ENCODE measurements at regions not wholly inside any gene's neighbourhood (a gene's known extent, or its start where the extent isn't known, plus 50 kb on each side); places are given as distances from the start of the nearest gene placed in this dataset.

DNA sequence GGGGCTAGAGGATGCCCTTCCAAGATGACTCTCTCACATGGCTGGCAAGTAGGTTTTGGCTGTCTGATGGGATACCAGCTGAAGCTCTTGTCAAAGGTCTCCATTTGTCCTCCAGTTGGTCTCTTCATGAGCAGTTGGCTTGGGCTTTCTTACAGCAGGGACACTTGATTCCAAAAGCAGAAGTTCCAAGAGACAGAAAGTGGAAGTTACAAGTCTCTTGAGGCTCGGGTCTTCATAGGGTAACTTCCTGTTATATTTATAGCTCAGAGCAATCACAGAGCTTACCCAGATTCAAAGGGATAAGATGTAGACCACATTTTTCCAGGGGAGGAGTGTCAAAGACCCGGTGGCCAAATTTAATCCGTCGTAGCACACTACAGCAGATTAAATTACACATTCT is 440.0 kb downstream of the RFC3 start:
- no CpG with 5 or more reads among the region's 4 CpGs for WGBS, 2 donors (ENCODE audit: extremely low coverage in 2 of 2, insufficient read length in 2 of 2, insufficient replicate concordance in 1 of 2)
- Histone ChIP-seq H3K27ac (replicated peaks; ENCODE audit: low read length) (no peak overlapping the region), H4K91ac (ENCODE audit: low read depth, low read length, poor library complexity) (no peak overlapping the region)

DNA sequence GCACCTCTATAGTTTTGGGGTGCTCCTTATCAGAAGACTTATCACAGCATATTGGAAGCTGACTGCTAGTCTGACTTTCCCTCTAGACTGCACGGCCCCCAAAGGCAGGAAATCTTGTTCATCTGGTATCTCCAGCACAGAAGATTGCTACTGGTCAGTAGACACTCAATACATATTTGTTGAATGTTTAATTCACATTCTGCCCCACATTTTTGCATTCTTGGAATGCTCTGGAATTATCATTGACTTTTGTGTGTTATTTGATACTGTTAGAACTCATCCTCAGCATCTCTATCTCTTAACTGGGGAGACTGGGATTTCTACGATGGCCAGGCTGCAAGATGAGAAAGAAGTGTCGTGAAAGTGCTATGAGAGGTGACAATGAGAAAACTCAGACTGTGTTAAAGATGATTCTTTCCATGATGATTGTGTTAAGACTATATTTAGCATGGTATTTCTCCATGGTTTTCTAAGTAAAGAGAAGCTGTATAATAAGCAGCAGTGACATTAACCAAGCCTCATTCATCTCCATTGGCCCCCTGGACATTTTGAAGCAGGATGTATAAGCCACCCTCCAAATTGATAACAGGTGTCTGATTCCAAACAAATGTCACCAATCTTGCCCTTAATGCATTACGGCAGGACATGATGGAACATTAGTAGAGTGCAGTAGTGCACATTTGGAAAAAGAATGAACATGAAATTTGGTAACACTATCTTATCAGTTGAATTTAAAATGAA is 440.9 kb downstream of the RFC3 start:
- Histone ChIP-seq H4K8ac (ENCODE audit: low read depth, low read length) (no peak overlapping the region), H2AK5ac (ENCODE audit: low read depth, low read length) (no peak overlapping the region), H2BK12ac (ENCODE audit: low read length) (no peak overlapping the region), H2BK15ac (ENCODE audit: low read length) (no peak overlapping the region), H3K4me2 (ENCODE audit: insufficient read depth, low read length, poor library complexity, severe bottlenecking) (no peak overlapping the region), H3K4ac (ENCODE audit: low read length) (no peak overlapping the region), H3K9me3 (replicated peaks in 1 of 2; ENCODE audit: control insufficient read depth in 2 of 2, insufficient read depth in 1 of 2, low read depth in 1 of 2, low read length in 2 of 2) (no peaks in the 10 kb centered on the region), H3K14ac (ENCODE audit: low read length) (no peak overlapping the region), H3K9ac (ENCODE audit: low read depth, low read length, poor library complexity) (no peak overlapping the region), H4K91ac (ENCODE audit: low read depth, low read length, poor library complexity) (no peak overlapping the region), H3K4me3 (ENCODE audit: low read length in 2 of 2) (no peak overlapping the region), H2BK5ac (ENCODE audit: low read length) (no peak overlapping the region), H3K18ac (ENCODE audit: low read length) (no peak overlapping the region), H3K4me1 (ENCODE audit: control insufficient read depth in 2 of 2, insufficient read depth in 1 of 2, low read depth in 1 of 2, low read length in 2 of 2) (no peaks in the 10 kb centered on the region), H3K23ac (ENCODE audit: low read depth, low read length, poor library complexity) (no peak overlapping the region), H3K79me1 (ENCODE audit: low read depth, low read length) (no peaks in the 10 kb centered on the region), H3K27me3 (ENCODE audit: control insufficient read depth in 3 of 3, insufficient read depth in 3 of 3, low read depth in 1 of 3, low read length in 3 of 3) (no peaks in the 10 kb centered on the region), H2BK120ac (ENCODE audit: low read depth, low read length) (no peak overlapping the region), H3K36me3 (replicated peaks in 1 of 2; ENCODE audit: control insufficient read depth in 2 of 2, insufficient read depth in 2 of 2, low read length in 2 of 2) (no peaks in the 10 kb centered on the region), H2AFZ (ENCODE audit: low read length) (no peak overlapping the region), H3K27ac (replicated peaks; ENCODE audit: low read length) (no peak overlapping the region)
- no CpG with 5 or more reads among the region's 4 CpGs for WGBS, 2 donors (ENCODE audit: extremely low coverage in 2 of 2, insufficient read length in 2 of 2, insufficient replicate concordance in 1 of 2)
- no peak for DNase-seq (ENCODE audit: low spot score)

More for the DNA sequence above, 440.0 kb downstream of the RFC3 start:
- no peak overlapping the region for H2BK15ac ChIP-seq (ENCODE audit: low read length)
- no peak overlapping the region for H3K14ac ChIP-seq (ENCODE audit: low read length)
- no peak overlapping the region for H2AFZ ChIP-seq (ENCODE audit: low read length)
- no peaks in the 10 kb centered on the region for H3K79me1 ChIP-seq (ENCODE audit: low read depth, low read length)
- no peaks in the 10 kb centered on the region for H3K27me3 ChIP-seq (ENCODE audit: control insufficient read depth in 3 of 3, insufficient read depth in 3 of 3, low read depth in 1 of 3, low read length in 3 of 3)
- no peak overlapping the region for H2BK120ac ChIP-seq (ENCODE audit: low read depth, low read length)
- DNase-seq (ENCODE audit: low spot score) = no peak
- no peak overlapping the region for H3K4ac ChIP-seq (ENCODE audit: low read length)
- H3K4me3 ChIP-seq (ENCODE audit: low read length in 2 of 2) = no peak overlapping the region
- H2BK5ac ChIP-seq (ENCODE audit: low read length) = no peak overlapping the region
- no peaks in the 10 kb centered on the region for H3K9me3 ChIP-seq (replicated peaks in 1 of 2; ENCODE audit: control insufficient read depth in 2 of 2, insufficient read depth in 1 of 2, low read depth in 1 of 2, low read length in 2 of 2)
- no peak overlapping the region for H2AK5ac ChIP-seq (ENCODE audit: low read depth, low read length)
- no peaks in the 10 kb centered on the region for H3K4me1 ChIP-seq (ENCODE audit: control insufficient read depth in 2 of 2, insufficient read depth in 1 of 2, low read depth in 1 of 2, low read length in 2 of 2)
- H2BK12ac ChIP-seq (ENCODE audit: low read length) = no peak overlapping the region
- no peak overlapping the region for H3K4me2 ChIP-seq (ENCODE audit: insufficient read depth, low read length, poor library complexity, severe bottlenecking)
- no peak overlapping the region for H4K8ac ChIP-seq (ENCODE audit: low read depth, low read length)
- no peaks in the 10 kb centered on the region for H3K36me3 ChIP-seq (replicated peaks in 1 of 2; ENCODE audit: control insufficient read depth in 2 of 2, insufficient read depth in 2 of 2, low read length in 2 of 2)
- H3K18ac ChIP-seq (ENCODE audit: low read length) = no peak overlapping the region
- no peak overlapping the region for H3K23ac ChIP-seq (ENCODE audit: low read depth, low read length, poor library complexity)
- H3K9ac ChIP-seq (ENCODE audit: low read depth, low read length, poor library complexity) = no peak overlapping the region

DNA sequence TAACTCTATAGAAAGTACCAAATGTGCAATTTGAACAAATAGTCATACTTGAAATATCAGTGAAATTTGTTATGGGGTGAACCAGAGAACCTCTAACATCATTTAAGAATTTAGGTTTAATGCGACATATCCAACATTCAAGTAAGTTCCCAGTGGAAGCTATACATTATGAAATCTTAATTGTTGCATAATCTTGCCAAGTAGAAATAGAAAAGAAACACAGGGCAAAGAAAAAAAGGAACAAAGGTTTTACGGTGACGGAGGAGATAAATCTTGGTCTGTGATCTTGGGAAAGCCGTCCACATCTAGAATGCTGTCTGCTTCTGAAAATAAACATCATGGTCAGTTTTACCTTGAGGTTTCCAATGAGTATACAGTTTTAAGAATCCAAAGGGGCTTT is 445.7 kb downstream of the RFC3 start:
- Histone ChIP-seq H2BK12ac (ENCODE audit: low read length) (no peak overlapping the region), H3K27me3 (ENCODE audit: control insufficient read depth in 3 of 3, insufficient read depth in 3 of 3, low read depth in 1 of 3, low read length in 3 of 3) (no peaks in the 10 kb centered on the region), H3K9me3 (replicated peaks in 1 of 2; ENCODE audit: control insufficient read depth in 2 of 2, insufficient read depth in 1 of 2, low read depth in 1 of 2, low read length in 2 of 2) (no peaks in the 10 kb centered on the region), H3K36me3 (replicated peaks in 1 of 2; ENCODE audit: control insufficient read depth in 2 of 2, insufficient read depth in 2 of 2, low read length in 2 of 2) (no peaks in the 10 kb centered on the region), H3K14ac (ENCODE audit: low read length) (no peak overlapping the region), H3K27ac (replicated peaks; ENCODE audit: low read length) (no peak overlapping the region), H2BK5ac (ENCODE audit: low read length) (no peak overlapping the region), H3K79me1 (ENCODE audit: low read depth, low read length) (no peaks in the 10 kb centered on the region), H2AK5ac (ENCODE audit: low read depth, low read length) (no peak overlapping the region), H3K4me1 (ENCODE audit: control insufficient read depth in 2 of 2, insufficient read depth in 1 of 2, low read depth in 1 of 2, low read length in 2 of 2) (no peaks in the 10 kb centered on the region), H2BK15ac (ENCODE audit: low read length) (no peak overlapping the region), H2BK120ac (ENCODE audit: low read depth, low read length) (no peak overlapping the region), H3K23ac (ENCODE audit: low read depth, low read length, poor library complexity) (no peak overlapping the region), H3K4me2 (ENCODE audit: insufficient read depth, low read length, poor library complexity, severe bottlenecking) (no peak overlapping the region), H3K18ac (ENCODE audit: low read length) (no peak overlapping the region), H4K91ac (ENCODE audit: low read depth, low read length, poor library complexity) (no peak overlapping the region), H3K9ac (ENCODE audit: low read depth, low read length, poor library complexity) (no peak overlapping the region), H3K4ac (ENCODE audit: low read length) (no peak overlapping the region), H4K8ac (ENCODE audit: low read depth, low read length) (no peak overlapping the region), H2AFZ (ENCODE audit: low read length) (no peak overlapping the region), H3K4me3 (ENCODE audit: low read length in 2 of 2) (no peak overlapping the region)
- DNase-seq (ENCODE audit: low spot score) = no peak
- WGBS, 2 donors (ENCODE audit: extremely low coverage in 2 of 2, insufficient read length in 2 of 2, insufficient replicate concordance in 1 of 2) = no CpG with 5 or more reads among the region's 4 CpGs

DNA sequence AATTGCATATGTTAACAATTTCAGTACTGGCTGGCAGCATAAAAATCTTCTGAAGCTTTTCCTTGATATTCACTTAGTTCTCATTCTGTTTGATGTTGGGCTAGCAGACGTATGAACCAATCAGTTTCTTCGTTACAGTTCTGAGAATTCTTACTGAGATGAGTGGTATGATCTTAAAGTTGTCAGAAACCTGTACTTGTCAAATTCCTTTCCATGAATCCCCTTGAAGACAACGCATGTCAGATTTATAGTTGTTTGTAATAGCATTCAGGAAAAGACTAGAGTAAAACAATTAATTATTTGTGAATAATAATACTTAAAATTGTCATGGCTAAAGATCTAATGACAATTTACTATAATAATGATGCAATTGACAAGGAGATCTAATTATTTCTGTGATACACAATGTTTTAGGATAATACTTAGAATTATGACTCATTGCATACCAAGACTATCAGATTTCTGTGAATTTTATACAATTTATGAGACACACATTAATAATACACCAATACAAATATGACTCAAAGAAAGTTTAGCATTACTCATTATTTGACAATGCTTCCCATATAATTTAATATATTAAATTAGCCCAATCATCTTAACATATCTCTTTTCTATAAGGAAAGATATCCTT is 447.2 kb downstream of the RFC3 start:
- H3K14ac ChIP-seq (ENCODE audit: low read length) = no peak overlapping the region
- no peak overlapping the region for H2BK12ac ChIP-seq (ENCODE audit: low read length)
- H3K79me1 ChIP-seq (ENCODE audit: low read depth, low read length) = no peaks in the 10 kb centered on the region
- no peak overlapping the region for H2AFZ ChIP-seq (ENCODE audit: low read length)
- no peaks in the 10 kb centered on the region for H3K4me1 ChIP-seq (ENCODE audit: control insufficient read depth in 2 of 2, insufficient read depth in 1 of 2, low read depth in 1 of 2, low read length in 2 of 2)
- no peak overlapping the region for H4K91ac ChIP-seq (ENCODE audit: low read depth, low read length, poor library complexity)
- no peaks in the 10 kb centered on the region for H3K9me3 ChIP-seq (replicated peaks in 1 of 2; ENCODE audit: control insufficient read depth in 2 of 2, insufficient read depth in 1 of 2, low read depth in 1 of 2, low read length in 2 of 2)
- H3K27ac ChIP-seq (replicated peaks; ENCODE audit: low read length) = no peak overlapping the region
- WGBS, 2 donors (ENCODE audit: extremely low coverage in 2 of 2, insufficient read length in 2 of 2, insufficient replicate concordance in 1 of 2) = no CpG with 5 or more reads among the region's 3 CpGs
- no peak overlapping the region for H4K8ac ChIP-seq (ENCODE audit: low read depth, low read length)
- no peak for DNase-seq (ENCODE audit: low spot score)
- H3K9ac ChIP-seq (ENCODE audit: low read depth, low read length, poor library complexity) = no peak overlapping the region
- H3K36me3 ChIP-seq (replicated peaks in 1 of 2; ENCODE audit: control insufficient read depth in 2 of 2, insufficient read depth in 2 of 2, low read length in 2 of 2) = no peaks in the 10 kb centered on the region
- no peak overlapping the region for H2AK5ac ChIP-seq (ENCODE audit: low read depth, low read length)
- no peak overlapping the region for H3K23ac ChIP-seq (ENCODE audit: low read depth, low read length, poor library complexity)
- H3K4ac ChIP-seq (ENCODE audit: low read length) = no peak overlapping the region
- H3K4me2 ChIP-seq (ENCODE audit: insufficient read depth, low read length, poor library complexity, severe bottlenecking) = no peak overlapping the region
- H2BK5ac ChIP-seq (ENCODE audit: low read length) = no peak overlapping the region
- no peak overlapping the region for H3K18ac ChIP-seq (ENCODE audit: low read length)
- H2BK15ac ChIP-seq (ENCODE audit: low read length) = no peak overlapping the region
- no peaks in the 10 kb centered on the region for H3K27me3 ChIP-seq (ENCODE audit: control insufficient read depth in 3 of 3, insufficient read depth in 3 of 3, low read depth in 1 of 3, low read length in 3 of 3)
- no peak overlapping the region for H2BK120ac ChIP-seq (ENCODE audit: low read depth, low read length)
- H3K4me3 ChIP-seq (ENCODE audit: low read length in 2 of 2) = no peak overlapping the region

All from neuronal stem cell (in vitro differentiated cells).